ENCODE measurements at regions not wholly inside any gene's neighbourhood (a gene's known extent, or its start where the extent isn't known, plus 50 kb on each side); places are given as distances from the start of the nearest gene placed in this dataset.

- no peak for TF ChIP-seq ZNF423 (tag by site-specific recombination; IDR thresholded peaks at IDR 0.05)
- TF ChIP-seq ZNF391 (tag by site-specific recombination; IDR thresholded peaks at IDR 0.05; ENCODE audit: borderline replicate concordance, low read depth), result no peak
- TF ChIP-seq ZNF174 (tag by site-specific recombination; IDR thresholded peaks at IDR 0.05), result no peak
- no peak for TF ChIP-seq ZNF146 (tag by site-specific recombination; IDR thresholded peaks at IDR 0.05)
- no peak for TF ChIP-seq ZNF223 (tag by site-specific recombination; IDR thresholded peaks at IDR 0.05)
- TF ChIP-seq ZNF416 (tag by site-specific recombination; IDR thresholded peaks at IDR 0.05), result no peak
- TF ChIP-seq SCRT2 (tag by site-specific recombination; IDR thresholded peaks at IDR 0.05), result no peak
- TF ChIP-seq PRDM1 (tag by site-specific recombination; IDR thresholded peaks at IDR 0.05), result no peak
- TF ChIP-seq SALL2 (tag by site-specific recombination; IDR thresholded peaks at IDR 0.05; ENCODE audit: borderline replicate concordance), result no peak
- ChIA-PET CTCF (no interaction called here), POLR2A (no interaction called here)
- H3K4me1 ChIP-seq (ENCODE audit: control insufficient read depth, insufficient read depth, low read length), result no peaks in the 10 kb centered on the region
- H3K9me3 ChIP-seq (ENCODE audit: control insufficient read depth, insufficient read depth, low read depth, low read length), result no peaks in the 10 kb centered on the region
- no peak overlapping the region for H3K27ac ChIP-seq (ENCODE audit: extremely low read depth, low read depth, low read length)
- H3K4me3 ChIP-seq (ENCODE audit: low read depth, low read length), result no peak overlapping the region
- H3K36me3 ChIP-seq (ENCODE audit: control insufficient read depth in 2 of 2, insufficient read depth in 1 of 2, low read length in 2 of 2), result no peaks in the 10 kb centered on the region
These were observed 64.9 kb upstream of the NSMCE3 start for GRCh38 chr15:29334544-29334943.

GRCh38 chr15:29333261-29333660, 63.6 kb upstream of the NSMCE3 start:
- no peaks in the 10 kb centered on the region for H3K36me3 ChIP-seq (ENCODE audit: control insufficient read depth in 2 of 2, insufficient read depth in 1 of 2, low read length in 2 of 2)
- H3K9me3 ChIP-seq (ENCODE audit: control insufficient read depth, insufficient read depth, low read depth, low read length), result no peaks in the 10 kb centered on the region
- H3K27ac ChIP-seq (ENCODE audit: extremely low read depth, low read depth, low read length), result no peak overlapping the region
- TF ChIP-seq ZNF449 (tag by site-specific recombination; IDR thresholded peaks at IDR 0.05) (no peak), ZNF221 (tag by site-specific recombination; IDR thresholded peaks at IDR 0.05; ENCODE audit: borderline replicate concordance) (no peak), ZBTB17 (tag by site-specific recombination; IDR thresholded peaks at IDR 0.05) (no peak), ZNF223 (tag by site-specific recombination; IDR thresholded peaks at IDR 0.05) (no peak), KLF10 (tag by site-specific recombination; IDR thresholded peaks at IDR 0.05) (no peak), ZNF37A (tag by site-specific recombination; IDR thresholded peaks at IDR 0.05) (no peak)
- POLR2A ChIA-PET, result no interaction called here
- CTCF ChIA-PET, result no interaction called here
- H3K4me3 ChIP-seq (ENCODE audit: low read depth, low read length), result no peak overlapping the region
- no peaks in the 10 kb centered on the region for H3K4me1 ChIP-seq (ENCODE audit: control insufficient read depth, insufficient read depth, low read length)

GRCh38 chr15:29331669-29332068, 62.0 kb upstream of the NSMCE3 start:
- H3K27ac ChIP-seq (ENCODE audit: extremely low read depth, low read depth, low read length), result no peak overlapping the region
- ChIA-PET POLR2A (no interaction called here), CTCF (interaction anchor here (0.7 to 0.8 kb wide), 2 partner anchors 192 to 1507 kb away, joined by 3 to 5 read pairs; no protein-coding TSS in a partner anchor)
- H3K36me3 ChIP-seq (ENCODE audit: control insufficient read depth in 2 of 2, insufficient read depth in 1 of 2, low read length in 2 of 2), result no peaks in the 10 kb centered on the region
- TF ChIP-seq ZNF449 (tag by site-specific recombination; IDR thresholded peaks at IDR 0.05), result no peak
- TF ChIP-seq TCF7L2 (IDR thresholded peaks at IDR 0.05; ENCODE audit: borderline replicate concordance, low read depth, low read length), result no peak
- TF ChIP-seq ZNF654 (tag by site-specific recombination; IDR thresholded peaks at IDR 0.05; ENCODE audit: low read depth), result no peak
- no peak for TF ChIP-seq GLI2 (tag by site-specific recombination; IDR thresholded peaks at IDR 0.05; ENCODE audit: borderline replicate concordance, low read depth)
- no peak for TF ChIP-seq INSM2 (tag by site-specific recombination; IDR thresholded peaks at IDR 0.05)
- no peak for TF ChIP-seq TSHZ1 (tag by site-specific recombination; IDR thresholded peaks at IDR 0.05; ENCODE audit: borderline replicate concordance)
- no peak for TF ChIP-seq ZFP69B (tag by site-specific recombination; IDR thresholded peaks at IDR 0.05)
- no peak for TF ChIP-seq ZNF426 (tag by site-specific recombination; IDR thresholded peaks at IDR 0.05)
- no peak for TF ChIP-seq KLF1 (tag by site-specific recombination; IDR thresholded peaks at IDR 0.05)
- no peak for TF ChIP-seq ZNF473 (tag by site-specific recombination; IDR thresholded peaks at IDR 0.05)
- TF ChIP-seq ZNF514 (tag by site-specific recombination; IDR thresholded peaks at IDR 0.05), result no peak
- no peak for TF ChIP-seq ZNF341 (tag by site-specific recombination; IDR thresholded peaks at IDR 0.05; ENCODE audit: low read depth)
- H3K9me3 ChIP-seq (ENCODE audit: control insufficient read depth, insufficient read depth, low read depth, low read length), result no peaks in the 10 kb centered on the region
- H3K4me1 ChIP-seq (ENCODE audit: control insufficient read depth, insufficient read depth, low read length), result no peaks in the 10 kb centered on the region
- H3K4me3 ChIP-seq (ENCODE audit: low read depth, low read length), result no peak overlapping the region
